ENCODE measurements at regions not wholly inside any gene's neighbourhood (a gene's known extent, or its start where the extent isn't known, plus 50 kb on each side); places are given as distances from the start of the nearest gene placed in this dataset.

DNA sequence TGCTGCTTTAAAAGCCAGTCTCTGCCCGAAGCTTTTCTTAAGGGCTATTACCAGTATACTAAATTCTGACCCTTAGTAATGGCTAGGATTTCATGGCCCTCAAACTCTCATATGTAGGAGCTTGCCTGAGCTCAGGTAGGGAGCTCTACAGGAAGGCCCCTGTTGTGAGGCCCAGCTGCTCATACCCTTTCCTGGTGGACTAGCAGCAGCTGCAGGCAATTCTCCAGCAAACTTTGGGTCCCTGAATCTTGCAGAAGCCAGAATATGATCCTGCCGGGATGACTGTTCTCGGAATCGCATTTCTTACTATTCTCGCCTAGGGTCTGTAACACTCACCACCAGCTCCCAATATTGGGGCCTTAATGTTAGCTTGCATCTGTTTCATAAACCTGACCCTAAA, 106.4 kb upstream of the SERTAD2 start:
- no peak overlapping the region for H3K14ac ChIP-seq (ENCODE audit: insufficient read depth, low read length)
- H2BK15ac ChIP-seq (ENCODE audit: low read depth, low read length): no peak overlapping the region
- Mint-ChIP-seq H3K27ac (no peak overlapping the region), H3K4me3 (no peak overlapping the region), H3K4me1 (peaks cover 0 to 2% of the 10 kb centered on the region in 2 experiments; a peak in 2 of 4 replicates), H3K36me3 (ENCODE audit: insufficient read depth in 1 of 3, low read depth in 3 of 3) (no peaks in the 10 kb centered on the region; a peak in 2 of 7 replicates), H3K9me3 (peaks cover 0 to 5% of the 10 kb centered on the region in 2 experiments; a peak in 1 of 5 replicates), H3K27me3 (ENCODE audit: low read depth) (peaks cover 34% of the 10 kb centered on the region)
- H2BK5ac ChIP-seq (ENCODE audit: insufficient read length, low read length): no peak overlapping the region
- H3K56ac ChIP-seq (ENCODE audit: insufficient read length, low read depth, low read length): no peak overlapping the region
- H2BK12ac ChIP-seq (ENCODE audit: insufficient read length, low read depth, low read length): no peak overlapping the region
- no peaks in the 10 kb centered on the region for H3K4me1 ChIP-seq (ENCODE audit: insufficient read depth, low read length)
- H3K79me2 ChIP-seq (ENCODE audit: insufficient read depth, low read length): no peaks in the 10 kb centered on the region
- no peak overlapping the region for H2BK20ac ChIP-seq (ENCODE audit: low read depth, low read length, poor library complexity, severe bottlenecking)
- H3K79me1 ChIP-seq (ENCODE audit: insufficient read depth, low read depth, low read length, poor library complexity, severe bottlenecking): no peaks in the 10 kb centered on the region
- H4K91ac ChIP-seq (ENCODE audit: insufficient read length, low read depth, low read length): no peak overlapping the region
- no peak overlapping the region for H2AFZ ChIP-seq (ENCODE audit: low read length)
- no peak overlapping the region for H2BK120ac ChIP-seq (ENCODE audit: low read depth, low read length, poor library complexity, severe bottlenecking)
- H3K23me2 ChIP-seq (ENCODE audit: insufficient read length, low read depth, low read length, poor library complexity, severe bottlenecking): no peaks in the 10 kb centered on the region
- H2AK5ac ChIP-seq (ENCODE audit: insufficient read length, low read length): no peak overlapping the region
- no peaks in the 10 kb centered on the region for H3K9me3 ChIP-seq (ENCODE audit: control insufficient read depth, low read depth, low read length)
- no peak overlapping the region for H3K23ac ChIP-seq (ENCODE audit: insufficient read length, low read depth, low read length)
- no peak overlapping the region for H3K4ac ChIP-seq (ENCODE audit: low read depth, low read length)
- H3K4me2 ChIP-seq (ENCODE audit: insufficient read depth, insufficient read length, low read length): no peak overlapping the region
- no peak overlapping the region for H3K18ac ChIP-seq (ENCODE audit: insufficient read length, low read depth, low read length)
- no peak for DNase-seq
- no peaks in the 10 kb centered on the region for H4K20me1 ChIP-seq (ENCODE audit: control insufficient read depth, insufficient read depth, insufficient read length)
- no peaks in the 10 kb centered on the region for H3K27me3 ChIP-seq (ENCODE audit: insufficient read depth, low read length)
- H3K9ac ChIP-seq (ENCODE audit: extremely low read depth, insufficient read length, low read length): no peak overlapping the region
- no peak overlapping the region for H4K8ac ChIP-seq (replicated peaks; ENCODE audit: insufficient read length, low read depth, low read length)
- no peak overlapping the region for H3T11ph ChIP-seq (ENCODE audit: low read length)
- no peak overlapping the region for H4K5ac ChIP-seq (ENCODE audit: insufficient read length, low read depth, low read length)
- TF ChIP-seq CTCF (conservative IDR thresholded peaks at IDR 0.05): no peak
- no peak overlapping the region for H3K27ac ChIP-seq (ENCODE audit: insufficient read length, low read depth, low read length)
- no CpG with 5 or more reads among the region's 5 CpGs for WGBS (ENCODE audit: extremely low coverage, insufficient read length, low lambda C conversion rate)

Measured in H9 (cell line).